H9 (cell line): ENCODE measurements at regions not wholly inside any gene's neighbourhood (a gene's known extent, or its start where the extent isn't known, plus 50 kb on each side); places are given as distances from the start of the nearest gene placed in this dataset.

Source experiments
- DNase-seq: peaks from one replicate; pipeline ENCODE4 v3.0.0-alpha.2; 2017
- H2AFZ ChIP-seq: one replicate; pipeline ENCODE4 v1.6.1; 2013; ENCODE audit warnings: mild to moderate bottlenecking, low read length, control low read depth, moderate library complexity
- H2AK5ac ChIP-seq: 2 replicates; pipeline ENCODE4 v1.6.1; 2013; ENCODE audit warnings: low read length, control low read depth, mixed read lengths; ENCODE audit not compliant: insufficient read length
- H2BK120ac ChIP-seq: one replicate; pipeline ENCODE4 v1.6.1; 2013; ENCODE audit warnings: low read depth, mild to moderate bottlenecking, low read length, control low read depth, inconsistent platforms; ENCODE audit not compliant: poor library complexity, severe bottlenecking
- H2BK12ac ChIP-seq: 2 replicates; pipeline ENCODE4 v1.6.1; 2013; ENCODE audit warnings: low read length, control low read depth, mixed read lengths, low read depth; ENCODE audit not compliant: insufficient read length
- H2BK15ac ChIP-seq: 2 replicates; pipeline ENCODE4 v1.6.1; 2013; ENCODE audit warnings: low read depth, low read length, control low read depth
- H2BK20ac ChIP-seq: one replicate; pipeline ENCODE4 v1.6.1; 2013; ENCODE audit warnings: low read depth, mild to moderate bottlenecking, low read length, control low read depth, inconsistent platforms; ENCODE audit not compliant: poor library complexity, severe bottlenecking
- H2BK5ac ChIP-seq: 2 replicates; pipeline ENCODE4 v1.6.1; 2013; ENCODE audit warnings: low read length, control low read depth, mixed read lengths; ENCODE audit not compliant: insufficient read length
- H3K14ac ChIP-seq: 2 replicates; pipeline ENCODE4 v1.6.1; 2013; ENCODE audit warnings: low read length, control low read depth; ENCODE audit not compliant: insufficient read depth
- H3K18ac ChIP-seq: 2 replicates; pipeline ENCODE4 v1.6.1; 2013; ENCODE audit warnings: low read depth, mild to moderate bottlenecking, mixed read lengths, low read length, control low read depth; ENCODE audit not compliant: insufficient read length
- H3K23ac ChIP-seq: 2 replicates; pipeline ENCODE4 v1.6.1; 2013; ENCODE audit warnings: low read length, control low read depth, mixed read lengths, low read depth; ENCODE audit not compliant: insufficient read length
- H3K23me2 ChIP-seq: 2 replicates; pipeline ENCODE4 v1.6.1; 2013; ENCODE audit warnings: low read depth, mild to moderate bottlenecking, mixed read lengths, low read length, control low read depth; ENCODE audit not compliant: insufficient read length, poor library complexity, severe bottlenecking
- H3K27ac ChIP-seq: 2 replicates; pipeline ENCODE4 v1.5.1; 2013; ENCODE audit warnings: low read length, control low read depth, mixed read lengths, low read depth; ENCODE audit not compliant: insufficient read length
- H3K27me3 ChIP-seq: 2 replicates; pipeline ENCODE4 v1.6.1; 2013; ENCODE audit warnings: low read length, control low read depth, inconsistent platforms; ENCODE audit not compliant: insufficient read depth
- H3K4ac ChIP-seq: 2 replicates; pipeline ENCODE4 v1.6.1; 2013; ENCODE audit warnings: low read depth, mild to moderate bottlenecking, control low read depth, inconsistent platforms, low read length, moderate library complexity
- H3K4me1 ChIP-seq: 2 replicates; pipeline ENCODE4 v1.6.1; 2013; ENCODE audit warnings: low read length, control low read depth, inconsistent platforms; ENCODE audit not compliant: insufficient read depth
- H3K4me2 ChIP-seq: 2 replicates; pipeline ENCODE4 v1.6.1; 2013; ENCODE audit warnings: low read length, control low read depth, mixed read lengths; ENCODE audit not compliant: insufficient read length, insufficient read depth
- H3K56ac ChIP-seq: 2 replicates; pipeline ENCODE4 v1.6.1; 2013; ENCODE audit warnings: low read depth, mild to moderate bottlenecking, mixed read lengths, low read length, control low read depth; ENCODE audit not compliant: insufficient read length
- H3K79me1 ChIP-seq: 2 replicates; pipeline ENCODE4 v1.6.1; 2013; ENCODE audit warnings: low read depth, mild to moderate bottlenecking, moderate library complexity, low read length, control low read depth, inconsistent platforms; ENCODE audit not compliant: insufficient read depth, poor library complexity, severe bottlenecking
- H3K79me2 ChIP-seq: 2 replicates; pipeline ENCODE4 v1.6.1; 2013; ENCODE audit warnings: low read length, control low read depth, inconsistent platforms; ENCODE audit not compliant: insufficient read depth
- H3K9ac ChIP-seq: 2 replicates; pipeline ENCODE4 v1.6.1; 2013; ENCODE audit warnings: low read length, control low read depth, mixed read lengths; ENCODE audit not compliant: insufficient read length; ENCODE audit errors: extremely low read depth
- H3K9me3 ChIP-seq: one replicate; pipeline ENCODE4 v1.6.1; 2013; ENCODE audit warnings: low read depth, low read length, inconsistent platforms; ENCODE audit not compliant: control insufficient read depth
- H3T11ph ChIP-seq: one replicate; pipeline ENCODE4 v1.6.1; 2013; ENCODE audit warnings: mild to moderate bottlenecking, low read length, control low read depth, inconsistent platforms
- H4K20me1 ChIP-seq: one replicate; pipeline ENCODE4 v1.6.1; 2013; ENCODE audit not compliant: control insufficient read depth, insufficient read length, insufficient read depth
- H4K5ac ChIP-seq: 2 replicates; pipeline ENCODE4 v1.6.1; 2013; ENCODE audit warnings: low read depth, mild to moderate bottlenecking, mixed read lengths, low read length, control low read depth; ENCODE audit not compliant: insufficient read length
- H4K8ac ChIP-seq: replicated peaks from 2 replicates; pipeline ENCODE4 v1.6.1; 2013; ENCODE audit warnings: low read length, control low read depth, mixed read lengths, low read depth; ENCODE audit not compliant: insufficient read length
- H4K91ac ChIP-seq: 2 replicates; pipeline ENCODE4 v1.6.1; 2013; ENCODE audit warnings: low read depth, mild to moderate bottlenecking, moderate library complexity, mixed read lengths, low read length, control low read depth; ENCODE audit not compliant: insufficient read length
- H3K27ac Mint-ChIP-seq, 3 experiments: 2 replicates in 2 of 3; 3 replicates in 1 of 3; pipeline ENCODE4 v1.8.0; 2020 to 2021; ENCODE audit warnings: mixed read lengths in 3 of 3, mild to moderate bottlenecking in 1 of 3, moderate library complexity in 1 of 3
- H3K27me3 Mint-ChIP-seq: 2 replicates; pipeline ENCODE4 v1.8.0; 2021; ENCODE audit warnings: low read depth, mild to moderate bottlenecking, moderate library complexity, mixed read lengths
- H3K36me3 Mint-ChIP-seq, 3 experiments: 2 replicates in 2 of 3; 3 replicates in 1 of 3; pipeline ENCODE4 v1.8.0; 2020 to 2021; ENCODE audit warnings: low read depth in 3 of 3, mixed read lengths in 3 of 3; ENCODE audit not compliant: insufficient read depth in 1 of 3
- H3K4me1 Mint-ChIP-seq, 2 experiments: 2 replicates each; pipeline ENCODE4 v1.8.0; 2020; ENCODE audit warnings: mixed read lengths in 2 of 2
- H3K4me3 Mint-ChIP-seq, 2 experiments: 2 replicates in 1 of 2; 3 replicates in 1 of 2; pipeline ENCODE4 v1.8.0; 2020 to 2021; ENCODE audit warnings: mild to moderate bottlenecking in 2 of 2, mixed read lengths in 2 of 2, moderate library complexity in 1 of 2
- H3K9me3 Mint-ChIP-seq, 2 experiments: 2 replicates in 1 of 2; 3 replicates in 1 of 2; pipeline ENCODE4 v1.8.0; 2020; ENCODE audit warnings: mild to moderate bottlenecking in 2 of 2, mixed read lengths in 2 of 2, moderate library complexity in 1 of 2
- CTCF ChIP-seq: fragments of 200-600 bp; sonication (generic); conservative IDR thresholded peaks from 3 replicates; pipeline ENCODE4 v1.8.0; 2021; ENCODE audit warnings: antibody characterized with exemption, mild to moderate bottlenecking
- WGBS: extraction: QIAGEN DNeasy Blood & Tissue Kit; methylation state at CpG from one replicate; pipeline ENCODE4 v1.1.7; 2013; ENCODE audit warnings: missing lambda C conversion rate, low lambda C conversion rate, mixed read lengths; ENCODE audit not compliant: insufficient read length; ENCODE audit errors: extremely low coverage; 5-methylcytosine and 5-hydroxymethylcytosine counted together

DNA sequence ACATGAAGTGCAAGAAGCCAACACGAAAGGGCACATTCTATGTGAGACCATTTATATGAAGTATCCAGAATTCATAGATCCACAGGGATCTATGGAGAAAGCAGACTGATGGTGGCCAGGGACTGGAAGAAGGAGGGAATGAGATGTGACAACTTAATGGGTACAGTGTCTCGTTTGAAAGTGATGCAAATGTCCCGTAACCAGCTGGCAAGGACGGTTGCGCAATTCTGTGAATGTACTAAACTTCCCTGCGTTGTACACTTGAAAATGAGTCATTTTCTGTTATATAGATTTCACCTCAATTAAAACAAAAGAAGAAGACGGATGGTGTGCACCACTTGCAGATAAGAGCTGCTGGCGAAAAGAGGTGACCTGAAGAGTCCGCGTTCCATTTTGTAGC, 861.1 kb downstream of the TYW1 start:
- no peaks in the 10 kb centered on the region for H3K23me2 ChIP-seq
- DNase-seq = no peak
- H2BK20ac ChIP-seq = no peak overlapping the region
- H2BK120ac ChIP-seq = no peak overlapping the region
- H2BK15ac ChIP-seq = no peak overlapping the region
- no peak overlapping the region for H3T11ph ChIP-seq
- H3K79me2 ChIP-seq = no peaks in the 10 kb centered on the region
- no peaks in the 10 kb centered on the region for H4K20me1 ChIP-seq
- no peak overlapping the region for H4K91ac ChIP-seq
- H4K8ac ChIP-seq = no peak overlapping the region
- H3K79me1 ChIP-seq = no peaks in the 10 kb centered on the region
- Mint-ChIP-seq H3K4me3 (no peak overlapping the region), H3K36me3 (peaks cover 7 to 12% (median 11%) of the 10 kb centered on the region in 3 experiments), H3K9me3 (peaks cover 12 to 17% of the 10 kb centered on the region in 2 experiments), H3K27me3 (no peaks in the 10 kb centered on the region; the same call in 1 of the 2 replicates), H3K27ac (no peak overlapping the region), H3K4me1 (peaks cover 4 to 6% of the 10 kb centered on the region in 2 experiments)
- no peak overlapping the region for H2AK5ac ChIP-seq
- no peaks in the 10 kb centered on the region for H3K9me3 ChIP-seq
- no peak overlapping the region for H3K4me2 ChIP-seq
- no peak overlapping the region for H3K14ac ChIP-seq
- no peak overlapping the region for H2BK5ac ChIP-seq
- H3K4me1 ChIP-seq = no peaks in the 10 kb centered on the region
- no peak overlapping the region for H4K5ac ChIP-seq
- H3K56ac ChIP-seq = no peak overlapping the region
- TF ChIP-seq CTCF = no peak
- no peak overlapping the region for H2BK12ac ChIP-seq
- no peak overlapping the region for H3K4ac ChIP-seq
- no peak overlapping the region for H3K23ac ChIP-seq
- H2AFZ ChIP-seq = no peak overlapping the region
- H3K27ac ChIP-seq = no peak overlapping the region
- no peak overlapping the region for H3K18ac ChIP-seq
- H3K9ac ChIP-seq = no peak overlapping the region
- no CpG with 5 or more reads among the region's 10 CpGs for WGBS
- no peaks in the 10 kb centered on the region for H3K27me3 ChIP-seq
